Mesothelial cell of epicardium (in vitro differentiated cells): ENCODE measurements at regions not wholly inside any gene's neighbourhood (a gene's known extent, or its start where the extent isn't known, plus 50 kb on each side); places are given as distances from the start of the nearest gene placed in this dataset.

Experiments used
- DNase-seq, 2 experiments: peaks; one replicate each; pipeline ENCODE4 v3.0.0; 2021; ENCODE audit warnings: low spot score in 2 of 2; ENCODE audit not compliant: unreplicated experiment in 2 of 2
- H3K27ac Mint-ChIP-seq: 2 replicates; pipeline ENCODE4 v1.8.0; 2021; ENCODE audit warnings: mixed read lengths
- H3K27me3 Mint-ChIP-seq: 2 replicates; pipeline ENCODE4 v1.8.0; 2021; ENCODE audit warnings: low read depth, mixed read lengths
- H3K36me3 Mint-ChIP-seq: 2 replicates; pipeline ENCODE4 v1.8.0; 2021; ENCODE audit warnings: mixed read lengths
- H3K4me1 Mint-ChIP-seq: 2 replicates; pipeline ENCODE4 v1.8.0; 2021; ENCODE audit warnings: mixed read lengths
- H3K4me3 Mint-ChIP-seq: 2 replicates; pipeline ENCODE4 v1.8.0; 2021; ENCODE audit warnings: mild to moderate bottlenecking, moderate library complexity, mixed read lengths
- H3K9me3 Mint-ChIP-seq: 2 replicates; pipeline ENCODE4 v1.8.0; 2021; ENCODE audit warnings: mixed read lengths
- TF ChIP-seq, protein P1 (sequence below): fragments of 200-600 bp; sonication (generic); IDR thresholded peaks from one replicate; pipeline ENCODE4 v1.5.0; 2021; ENCODE audit warnings: antibody characterized with exemption; ENCODE audit not compliant: unreplicated experiment

DNA sequence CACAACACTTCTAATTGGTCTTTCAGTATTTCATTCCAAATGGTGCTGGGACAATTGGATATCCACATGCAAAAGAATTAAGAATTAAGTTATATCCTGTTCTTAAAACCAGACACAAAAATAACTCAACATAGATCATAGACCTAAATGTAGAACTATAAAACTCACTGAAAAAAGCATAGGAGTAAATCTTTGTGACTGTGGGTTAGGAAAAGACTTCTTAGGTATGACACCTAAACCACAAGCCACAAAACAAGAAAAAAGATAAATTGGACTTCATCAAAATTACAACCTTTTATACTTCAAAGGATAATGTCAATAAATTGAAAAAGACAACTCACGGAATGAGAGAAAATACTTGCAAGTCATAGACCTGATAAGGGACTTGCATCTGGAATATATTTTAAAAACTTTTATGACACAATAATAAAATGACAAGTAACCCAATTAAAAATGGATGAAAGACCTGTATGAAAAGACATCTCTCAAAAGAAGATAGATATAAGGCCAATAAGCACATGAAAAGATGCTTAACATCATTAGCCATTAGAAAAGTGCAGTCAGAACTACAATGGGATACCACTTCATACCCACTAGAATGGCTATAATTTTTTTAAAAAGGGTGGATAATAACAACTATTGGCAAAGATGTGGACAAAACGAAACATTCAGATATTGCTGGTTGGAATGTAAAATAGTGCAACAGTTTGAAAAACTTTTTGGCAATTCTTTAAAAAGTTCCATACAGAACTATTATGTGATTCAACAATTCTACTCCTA lies 72.5 kb upstream of the SLC38A4 start:
- H3K36me3 Mint-ChIP-seq, result no peaks in the 10 kb centered on the region
- H3K4me1 Mint-ChIP-seq, result peaks cover 4% of the 10 kb centered on the region

DNA sequence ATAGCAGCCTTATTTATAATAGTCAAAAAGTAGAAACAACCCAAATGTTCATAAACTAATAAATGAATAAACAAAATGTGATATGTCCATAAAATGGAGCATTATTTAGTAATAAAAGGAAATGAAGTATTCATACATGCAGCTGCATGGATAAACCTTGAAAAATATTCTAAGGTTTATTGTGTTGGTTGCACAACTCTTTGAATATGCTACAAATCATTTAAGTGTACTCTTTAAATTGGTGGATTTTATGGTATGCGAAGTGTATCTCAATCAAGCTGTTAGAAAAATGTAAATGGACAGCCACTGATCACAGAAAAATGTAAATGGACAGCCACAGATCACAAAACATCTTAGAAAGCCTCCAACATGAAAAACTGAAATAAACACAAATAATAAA lies 73.2 kb upstream of the SLC38A4 start:
- Mint-ChIP-seq H3K9me3 (peaks cover 10% of the 10 kb centered on the region), H3K27ac (peak overlapping the region; percentile 28), H3K36me3 (no peaks in the 10 kb centered on the region), H3K4me3 (no peak overlapping the region), H3K4me1 (peaks cover 4% of the 10 kb centered on the region), H3K27me3 (no peaks in the 10 kb centered on the region)
- DNase-seq, result no peak
- TF ChIP-seq, protein P1, sequence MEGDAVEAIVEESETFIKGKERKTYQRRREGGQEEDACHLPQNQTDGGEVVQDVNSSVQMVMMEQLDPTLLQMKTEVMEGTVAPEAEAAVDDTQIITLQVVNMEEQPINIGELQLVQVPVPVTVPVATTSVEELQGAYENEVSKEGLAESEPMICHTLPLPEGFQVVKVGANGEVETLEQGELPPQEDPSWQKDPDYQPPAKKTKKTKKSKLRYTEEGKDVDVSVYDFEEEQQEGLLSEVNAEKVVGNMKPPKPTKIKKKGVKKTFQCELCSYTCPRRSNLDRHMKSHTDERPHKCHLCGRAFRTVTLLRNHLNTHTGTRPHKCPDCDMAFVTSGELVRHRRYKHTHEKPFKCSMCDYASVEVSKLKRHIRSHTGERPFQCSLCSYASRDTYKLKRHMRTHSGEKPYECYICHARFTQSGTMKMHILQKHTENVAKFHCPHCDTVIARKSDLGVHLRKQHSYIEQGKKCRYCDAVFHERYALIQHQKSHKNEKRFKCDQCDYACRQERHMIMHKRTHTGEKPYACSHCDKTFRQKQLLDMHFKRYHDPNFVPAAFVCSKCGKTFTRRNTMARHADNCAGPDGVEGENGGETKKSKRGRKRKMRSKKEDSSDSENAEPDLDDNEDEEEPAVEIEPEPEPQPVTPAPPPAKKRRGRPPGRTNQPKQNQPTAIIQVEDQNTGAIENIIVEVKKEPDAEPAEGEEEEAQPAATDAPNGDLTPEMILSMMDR, result no peak

More for the DNA sequence above, 72.5 kb upstream of the SLC38A4 start:
- DNase-seq, result no peak
- Mint-ChIP-seq H3K27me3 (no peaks in the 10 kb centered on the region), H3K27ac (no peak overlapping the region), H3K9me3 (peaks cover 10% of the 10 kb centered on the region), H3K4me3 (no peak overlapping the region)
- TF ChIP-seq, protein P1, result no peak

DNA sequence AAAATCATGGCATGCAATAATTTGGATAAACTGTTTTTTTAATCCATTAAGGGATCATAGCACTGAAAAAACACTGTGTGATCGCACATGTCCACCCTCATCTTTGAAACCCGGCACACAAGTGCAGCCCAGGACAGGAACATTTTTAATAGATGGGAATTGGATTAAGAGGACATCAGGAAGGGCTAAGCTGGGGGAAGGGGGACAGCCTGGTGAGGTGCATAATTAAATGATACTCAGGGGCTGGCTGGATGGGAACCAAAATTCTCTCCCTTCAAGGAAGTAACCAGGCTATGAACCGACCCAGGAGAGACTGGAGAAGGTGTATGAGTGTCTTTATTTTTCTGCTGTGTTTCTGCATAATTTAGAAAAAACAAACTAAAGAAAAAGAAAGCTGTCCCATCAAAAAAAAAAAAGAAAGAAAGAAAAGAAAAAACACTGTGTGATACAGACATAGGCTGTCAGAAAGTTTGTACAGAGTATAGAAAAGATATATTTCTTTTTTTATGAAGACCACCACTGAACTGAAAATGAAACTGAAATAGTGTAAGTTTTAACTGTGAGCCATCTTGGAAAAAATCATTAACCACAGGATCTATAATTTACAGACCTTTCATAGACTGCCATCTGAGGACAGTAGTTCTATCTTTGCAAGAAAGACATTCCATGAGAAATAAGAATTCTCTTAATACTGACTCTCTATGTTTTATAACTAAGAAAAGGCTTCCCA lies 75.1 kb upstream of the SLC38A4 start:
- no peaks in the 10 kb centered on the region for H3K36me3 Mint-ChIP-seq
- H3K27me3 Mint-ChIP-seq, result no peaks in the 10 kb centered on the region
- no peak for DNase-seq
- H3K9me3 Mint-ChIP-seq, result peaks cover 14% of the 10 kb centered on the region
- no peak overlapping the region for H3K27ac Mint-ChIP-seq
- H3K4me1 Mint-ChIP-seq, result peaks cover 12% of the 10 kb centered on the region
- no peak overlapping the region for H3K4me3 Mint-ChIP-seq
- TF ChIP-seq, protein P1, result no peak

DNA sequence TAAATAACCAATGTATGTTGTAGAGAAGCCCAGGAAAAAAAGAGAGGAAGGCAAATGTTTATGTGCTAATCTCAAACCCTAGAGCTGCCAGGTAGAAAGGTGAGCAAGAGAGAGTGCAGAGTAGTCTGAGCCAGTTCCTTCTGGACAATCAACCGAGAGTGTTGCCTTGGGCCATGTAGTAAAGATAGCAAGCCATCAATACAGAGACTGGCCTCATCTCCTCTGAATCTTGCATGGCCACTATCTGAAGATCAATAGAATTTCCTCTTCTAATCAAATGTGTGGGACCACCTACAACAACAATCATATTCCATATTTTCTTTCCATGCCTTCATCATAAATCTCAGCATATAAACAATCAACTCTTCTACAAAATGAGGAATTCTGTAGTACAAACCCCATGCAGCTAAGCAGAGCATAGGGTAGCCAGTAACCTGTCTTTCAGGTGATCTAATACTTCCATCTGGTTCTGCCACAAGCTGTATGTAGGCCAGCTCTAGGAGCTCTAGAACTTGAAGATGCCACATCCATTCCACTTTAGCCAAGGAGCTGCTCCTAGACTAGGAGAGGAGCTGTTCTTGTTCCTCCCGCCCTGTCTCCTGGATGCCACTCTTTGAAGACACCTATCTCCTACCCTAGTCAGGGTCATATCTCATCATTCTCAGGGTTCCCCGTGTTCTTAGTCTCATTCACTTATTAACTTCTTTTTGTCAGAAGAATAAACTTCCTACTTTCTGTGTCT lies 75.8 kb upstream of the SLC38A4 start:
- TF ChIP-seq, protein P1, result no peak
- peaks cover 12% of the 10 kb centered on the region for H3K4me1 Mint-ChIP-seq
- peaks cover 14% of the 10 kb centered on the region for H3K9me3 Mint-ChIP-seq
- H3K36me3 Mint-ChIP-seq, result no peaks in the 10 kb centered on the region
- H3K27me3 Mint-ChIP-seq, result no peaks in the 10 kb centered on the region
- H3K27ac Mint-ChIP-seq, result no peak overlapping the region
- DNase-seq, result no peak
- no peak overlapping the region for H3K4me3 Mint-ChIP-seq

DNA sequence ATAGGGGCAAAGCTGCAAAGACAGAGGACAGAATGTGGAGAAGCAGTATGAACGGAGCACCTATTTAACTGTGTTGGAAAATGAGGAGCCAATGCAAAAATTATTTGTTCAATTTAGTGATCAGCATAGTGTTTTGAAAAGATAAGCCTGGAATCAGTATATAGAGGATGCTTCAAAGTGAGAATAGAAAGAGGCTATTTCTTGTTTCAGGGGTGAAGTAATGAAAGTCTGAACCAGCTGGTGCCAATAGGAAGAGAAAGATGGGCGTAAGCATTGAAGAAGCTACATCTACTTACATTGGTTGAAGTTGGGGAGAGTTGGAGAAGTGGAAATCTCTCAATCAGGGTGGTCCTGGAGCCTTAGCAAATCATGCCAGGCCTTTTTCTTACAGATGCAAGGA lies 77.3 kb upstream of the SLC38A4 start:
- TF ChIP-seq, protein P1, result no peak
- no peak overlapping the region for H3K4me3 Mint-ChIP-seq
- H3K27ac Mint-ChIP-seq, result no peak overlapping the region
- DNase-seq, result no peak
- peaks cover 12% of the 10 kb centered on the region for H3K4me1 Mint-ChIP-seq
- H3K9me3 Mint-ChIP-seq, result peaks cover 7% of the 10 kb centered on the region
- H3K36me3 Mint-ChIP-seq, result no peaks in the 10 kb centered on the region
- no peaks in the 10 kb centered on the region for H3K27me3 Mint-ChIP-seq
